GM21717 (cell line): ENCODE measurements at regions not wholly inside any gene's neighbourhood (a gene's known extent, or its start where the extent isn't known, plus 50 kb on each side); places are given as distances from the start of the nearest gene placed in this dataset.
"Not testable (repeated sequence)": the region's sequence is repeated elsewhere in the genome, so short reads cannot be mapped to it uniquely, and the experiment has no call there.

Experiments
- ATAC-seq: cut with Tn5 transposase; IDR thresholded peaks from one replicate; pipeline ENCODE4 v1.9.1; 2021; ENCODE audit warnings: mild to moderate bottlenecking, moderate library complexity; ENCODE audit not compliant: unreplicated experiment

DNA sequence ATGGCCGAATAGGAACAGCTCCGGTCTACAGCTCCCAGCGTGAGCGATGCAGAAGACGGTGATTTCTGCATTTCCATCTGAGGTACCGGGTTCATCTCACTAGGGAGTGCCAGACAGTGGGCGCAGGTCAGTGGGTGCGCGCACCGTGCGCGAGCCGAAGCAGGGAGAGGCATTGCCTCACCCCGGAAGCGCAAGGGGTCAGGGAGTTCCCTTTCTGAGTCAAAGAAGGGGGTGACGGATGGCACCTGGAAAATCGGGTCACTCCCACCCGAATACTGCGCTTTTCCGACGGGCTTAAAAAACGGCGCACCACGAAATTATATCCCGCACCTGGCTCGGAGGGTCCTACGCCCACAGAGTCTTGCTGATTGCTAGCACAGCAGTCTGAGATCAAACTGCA lies 572.8 kb upstream of the AGA start:
- not testable (repeated sequence) for ATAC-seq

DNA sequence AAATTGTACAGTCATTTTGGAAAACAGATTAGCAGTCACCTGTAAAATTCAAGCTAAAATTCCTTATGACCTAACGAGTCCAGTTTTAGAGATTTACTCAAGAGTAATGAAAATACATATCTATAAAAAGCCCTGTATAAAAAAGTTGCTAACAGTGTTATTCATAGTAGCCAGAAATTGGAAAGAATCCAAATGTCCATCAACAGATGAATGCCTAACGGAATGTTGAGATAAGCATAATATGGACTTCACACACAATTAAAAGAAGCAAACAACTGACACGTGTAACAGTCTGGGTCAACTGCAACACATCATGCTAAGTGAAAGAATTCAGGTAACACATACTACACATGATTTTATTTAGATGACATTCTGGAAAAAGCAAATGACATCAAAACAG lies 584.8 kb upstream of the AGA start:
- no peak for ATAC-seq

DNA sequence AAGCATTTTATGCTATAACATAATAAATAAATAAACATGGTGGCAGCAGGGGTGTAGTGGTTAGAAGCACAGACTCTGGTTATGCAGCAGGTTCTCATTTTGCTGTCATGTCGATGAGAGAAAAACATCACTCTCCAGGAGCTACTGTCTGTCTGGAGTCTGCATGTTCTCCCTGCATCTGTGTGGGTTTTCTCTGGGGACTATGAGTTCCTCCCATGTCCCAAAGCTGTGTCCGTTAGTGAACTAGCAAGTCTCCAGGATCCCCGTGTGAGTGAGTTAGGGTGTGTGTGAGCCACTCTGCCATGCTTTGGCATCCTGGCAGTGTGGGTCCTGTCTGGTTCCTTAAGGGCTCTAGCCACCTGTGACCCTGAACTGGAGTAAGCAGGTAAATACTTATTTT lies 585.6 kb upstream of the AGA start:
- no peak for ATAC-seq

GRCh38 chr4:178028481-178028880 lies 586.2 kb upstream of the AGA start:
- no peak for ATAC-seq

DNA sequence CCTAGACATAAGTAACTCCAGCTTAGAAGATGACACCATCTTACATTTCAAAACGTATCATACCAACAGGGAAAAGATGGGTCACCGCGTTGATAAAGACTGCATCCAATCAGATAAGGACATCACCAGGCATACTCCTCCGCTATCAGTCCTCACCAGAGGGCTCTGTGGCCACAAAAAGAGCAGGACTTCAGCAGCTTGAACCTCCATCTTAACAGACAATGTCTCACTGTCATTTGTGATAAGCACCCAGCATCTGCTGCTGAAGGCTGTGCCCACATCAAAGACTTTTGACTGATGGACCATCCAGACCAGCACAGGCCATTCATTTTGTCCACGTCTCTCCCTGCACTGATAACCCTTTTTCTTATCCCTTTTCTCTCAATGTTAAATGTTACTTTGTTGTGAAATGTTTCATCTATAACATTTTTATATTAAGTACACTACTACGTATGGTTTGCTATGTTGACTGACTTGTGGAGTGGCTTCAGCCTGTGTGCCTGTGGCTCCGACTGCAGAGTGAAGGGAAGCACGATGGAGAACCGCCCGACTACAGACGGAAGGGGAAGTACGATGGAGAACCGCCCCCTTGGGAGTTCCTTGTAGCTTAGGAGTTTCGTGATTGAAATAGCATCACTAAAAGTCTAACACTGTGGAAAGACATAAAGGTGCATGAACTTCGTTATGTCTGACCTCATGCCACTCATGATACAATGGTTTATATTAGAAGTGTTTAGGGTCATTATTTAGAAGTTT lies 595.4 kb upstream of the AGA start:
- ATAC-seq = no peak

DNA sequence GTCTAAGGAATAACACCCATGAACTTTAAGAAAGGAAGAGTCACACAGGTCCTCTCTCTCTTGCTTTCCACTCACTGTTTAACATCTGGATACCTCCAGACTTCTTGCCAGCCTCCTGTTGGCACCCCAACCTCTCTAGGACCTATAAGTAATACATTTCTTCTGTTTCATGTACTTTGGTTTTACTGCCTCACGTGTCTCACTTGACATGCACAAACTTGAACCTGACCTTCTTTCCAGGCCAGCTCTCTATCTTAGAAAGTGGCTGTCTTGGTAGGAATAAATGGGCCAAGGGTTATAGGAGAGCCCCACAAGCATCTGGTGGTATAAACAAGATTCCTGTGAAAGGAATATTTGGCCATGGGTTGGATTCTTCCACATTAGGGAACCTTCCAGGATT lies 614.8 kb upstream of the AGA start:
- ATAC-seq = no peak

- no peak for ATAC-seq
These were observed 621.3 kb upstream of the AGA start for GRCh38 chr4:178063568-178063967.

DNA sequence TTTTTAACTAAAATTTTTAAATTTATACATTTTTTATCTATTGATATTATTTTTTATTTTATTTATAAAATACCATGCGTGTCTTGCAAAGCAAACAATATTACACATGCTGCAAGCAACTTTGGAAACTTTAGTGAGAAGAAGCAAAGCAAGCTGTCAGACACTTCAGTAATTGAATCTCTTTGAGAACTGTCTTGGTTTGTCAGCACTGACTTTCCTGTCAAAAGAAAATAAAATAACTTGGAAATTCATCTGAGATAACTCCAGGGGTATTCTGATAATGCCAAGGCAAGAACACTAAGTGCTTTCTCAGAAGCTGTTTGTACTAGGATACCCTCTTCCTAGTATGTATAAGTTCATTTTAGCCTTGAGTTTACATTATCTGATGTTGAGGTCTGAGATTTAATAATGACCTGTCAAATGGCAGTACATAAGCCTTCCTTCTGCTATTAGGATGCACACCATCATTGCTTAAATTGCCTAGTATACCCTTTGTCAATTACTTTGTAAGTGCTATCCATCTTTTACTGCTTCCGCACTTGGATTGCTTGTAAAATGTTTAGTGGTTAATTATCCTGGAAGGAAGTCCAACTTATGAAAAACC lies 624.2 kb upstream of the AGA start:
- no peak for ATAC-seq

DNA sequence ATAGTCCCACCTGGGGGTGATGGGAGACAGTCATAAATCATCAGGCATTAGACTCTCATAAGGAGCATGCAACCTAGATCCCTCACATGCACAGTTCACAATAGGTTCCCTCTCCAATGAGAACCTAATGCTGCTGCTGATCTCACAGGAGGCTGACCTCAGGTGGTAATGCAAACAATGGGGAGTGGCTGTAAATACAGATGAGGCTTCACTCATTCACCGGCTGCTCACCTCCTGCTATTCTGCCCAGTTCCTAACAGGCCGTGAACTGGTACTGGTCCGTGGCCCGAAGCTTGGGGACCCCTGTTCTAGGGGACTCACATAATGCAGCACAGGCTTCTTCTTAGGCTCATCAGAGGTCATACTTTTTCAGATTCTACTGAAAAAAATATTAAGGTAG lies 625.9 kb upstream of the AGA start:
- no peak for ATAC-seq

GRCh38 chr4:178070163-178070562 lies 627.9 kb upstream of the AGA start:
- ATAC-seq = no peak

DNA sequence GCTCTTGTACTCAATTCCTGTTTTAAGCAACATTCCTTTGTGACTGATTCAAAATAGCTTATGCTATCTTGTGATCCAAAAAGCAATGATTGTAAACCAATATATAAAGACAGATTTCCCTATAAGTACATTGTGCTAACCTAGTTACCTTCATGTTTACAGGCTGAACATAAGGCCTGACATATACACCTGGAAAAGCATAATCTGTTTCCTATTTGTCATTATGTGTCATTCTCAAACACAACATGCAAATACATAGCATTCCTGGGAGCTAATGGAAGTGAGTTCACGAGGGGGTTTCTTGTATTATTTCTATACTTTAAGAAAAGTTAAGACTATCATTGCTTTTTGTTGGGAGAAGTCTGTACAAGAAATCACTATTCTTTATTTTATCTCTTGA lies 638.1 kb upstream of the AGA start:
- ATAC-seq = no peak

GRCh38 chr4:178081176-178081575 lies 638.9 kb upstream of the AGA start:
- no peak for ATAC-seq

GRCh38 chr4:178081896-178082295 lies 639.7 kb upstream of the AGA start:
- ATAC-seq = no peak

DNA sequence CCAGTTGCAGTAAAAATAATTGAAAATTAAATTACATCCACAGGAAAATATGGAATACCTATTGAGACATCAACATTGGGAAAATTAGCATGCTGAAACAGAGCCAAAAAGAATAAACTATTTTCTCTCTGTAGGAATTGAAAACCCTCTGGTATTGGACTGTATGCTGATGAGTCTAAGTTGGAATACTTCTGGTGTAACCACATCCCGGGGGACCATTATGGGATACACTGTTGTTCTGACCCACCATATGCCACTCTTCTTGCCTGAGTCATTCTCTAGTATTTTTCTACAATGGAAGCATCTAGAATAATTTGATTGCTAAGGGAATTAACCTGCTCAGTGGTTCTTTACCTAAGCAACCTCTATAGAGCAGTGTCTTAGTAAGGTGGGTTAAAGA lies 640.7 kb upstream of the AGA start:
- ATAC-seq = no peak

DNA sequence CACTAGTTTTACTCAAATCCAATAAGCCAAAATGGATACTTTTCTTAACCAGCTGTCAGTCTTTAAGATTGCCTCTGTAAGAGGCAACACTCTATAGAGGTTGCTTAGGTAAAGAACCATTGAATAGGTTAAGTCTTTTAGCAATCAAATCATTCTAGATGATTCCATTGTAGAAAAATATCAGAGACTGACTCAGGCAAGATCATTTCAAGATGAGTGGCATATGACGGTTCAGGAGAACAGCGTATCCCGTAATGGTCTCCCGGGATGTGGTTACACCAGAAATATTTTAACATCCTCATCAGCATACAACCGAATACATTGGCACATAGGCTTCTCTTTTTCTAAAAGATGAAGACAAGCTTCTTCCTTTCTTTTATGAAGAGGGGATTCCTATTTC lies 641.7 kb upstream of the AGA start:
- no peak for ATAC-seq

DNA sequence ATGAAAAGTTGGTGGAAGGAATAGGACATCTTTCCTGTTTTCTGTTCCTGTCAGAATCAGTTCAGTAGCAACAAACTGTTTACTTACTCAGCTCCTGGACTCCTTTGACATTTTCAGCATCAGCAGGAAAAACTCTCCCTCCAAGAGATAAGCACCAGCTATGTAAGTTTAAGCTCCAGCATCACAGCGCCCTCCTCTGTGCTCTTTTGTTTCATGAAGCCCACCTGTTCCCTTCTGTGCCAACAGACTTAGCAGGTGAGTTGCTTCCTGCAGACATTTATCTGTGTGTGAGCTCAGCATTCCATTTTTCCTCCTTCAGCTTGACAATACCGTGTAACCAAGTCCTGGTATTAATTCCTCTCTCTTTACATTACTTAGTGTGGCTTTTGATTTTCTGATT lies 644.1 kb upstream of the AGA start:
- no peak for ATAC-seq

DNA sequence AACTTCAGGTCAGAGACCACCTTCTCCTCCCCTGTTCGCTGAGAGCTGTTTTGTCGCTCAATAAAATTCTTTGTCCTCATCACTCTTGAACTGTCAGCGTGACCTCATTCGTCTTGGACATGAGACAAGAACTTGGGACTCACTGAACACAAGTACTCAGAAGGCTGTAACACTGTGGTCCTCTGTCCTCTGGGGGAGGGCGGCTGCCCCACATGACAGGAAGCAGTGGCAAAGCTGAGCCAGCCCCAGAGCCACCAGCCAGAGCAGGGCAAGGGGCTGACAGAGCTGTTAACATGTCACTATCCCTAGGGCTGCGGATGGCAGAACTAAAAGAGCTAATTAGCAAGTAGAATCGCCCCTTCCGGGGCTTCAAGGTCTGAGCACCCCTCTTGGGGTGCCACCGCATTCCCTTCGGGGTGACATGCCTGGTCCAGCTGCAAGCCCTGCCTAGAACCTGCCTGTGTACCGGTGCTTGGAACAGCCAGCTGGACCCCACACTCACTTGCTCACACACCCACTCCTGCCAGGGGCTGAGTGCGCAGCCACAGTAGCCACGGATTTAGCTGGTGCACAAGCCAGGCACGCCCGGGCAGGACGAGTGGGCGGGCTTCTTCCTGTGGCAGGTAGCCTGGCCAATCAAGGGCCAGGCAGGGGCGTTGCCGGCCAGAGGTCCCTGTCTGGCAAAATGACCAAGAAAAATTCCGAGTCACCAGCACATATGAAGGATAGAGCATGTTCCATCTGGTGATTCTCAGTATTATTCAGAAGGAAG lies 648.6 kb upstream of the AGA start:
- ATAC-seq = no peak

- ATAC-seq = no peak
These were observed 659.9 kb upstream of the AGA start for GRCh38 chr4:178102139-178102538.

GRCh38 chr4:178105242-178105641 lies 663.0 kb upstream of the AGA start:
- ATAC-seq = no peak

GRCh38 chr4:178136736-178137345 lies 694.6 kb upstream of the AGA start:
- no peak for ATAC-seq

DNA sequence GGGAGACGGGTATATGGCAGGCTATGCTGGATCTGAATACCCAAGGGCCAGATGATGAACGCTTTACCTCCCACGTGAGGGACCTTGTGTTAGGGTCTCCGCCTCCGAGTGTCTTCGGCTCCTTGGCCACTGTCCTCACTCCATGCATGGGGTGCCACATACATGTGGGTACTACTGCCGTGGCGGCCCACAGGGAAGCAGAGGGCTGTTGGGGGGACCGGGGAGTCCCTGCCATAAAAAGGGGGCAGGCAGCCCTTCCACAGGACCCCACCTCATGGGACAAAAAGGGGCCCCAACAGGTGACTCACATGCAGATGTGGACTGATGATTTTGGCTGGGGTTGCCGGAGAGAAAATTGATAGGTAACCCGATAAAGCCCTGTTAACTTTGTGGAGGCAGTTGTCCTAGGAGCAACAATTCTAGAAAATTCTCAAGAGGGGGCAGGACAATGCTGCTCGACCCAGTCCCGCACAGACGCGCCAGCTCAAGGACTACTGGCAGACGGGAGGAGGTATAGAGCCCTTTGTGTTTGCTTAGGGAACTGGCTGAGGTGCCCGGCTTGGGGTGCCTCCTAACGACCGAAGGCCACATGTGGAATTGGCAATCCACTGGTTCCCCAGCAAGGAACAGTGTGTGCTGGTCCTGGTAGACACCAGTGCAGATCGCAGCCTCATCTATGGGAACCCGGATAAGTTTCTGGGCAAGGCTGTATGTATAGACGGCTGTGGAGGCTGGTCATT lies 695.7 kb upstream of the AGA start:
- no peak for ATAC-seq
